K562 (cell line): ENCODE measurements at regions not wholly inside any gene's neighbourhood (a gene's known extent, or its start where the extent isn't known, plus 50 kb on each side); places are given as distances from the start of the nearest gene placed in this dataset.

Experiments used
- ATAC-seq: fragments of 200-7000 bp; cut with Tn5 transposase; 3 replicates; pipeline ENCODE4 v1.9.1; 2020; ENCODE audit warnings: moderate library complexity
- BruUV-seq: library from RNA; stranded (reverse); fragments of 400-500 nt; replicated peaks from 2 replicates; lab custom pipeline; 2021; lab: Mats Ljungman, UMichigan
- CTCF ChIA-PET: fragments of 300-600 bp; formaldehyde crosslinking; extraction: SDS; loops from one replicate; lab custom pipeline; 2021; ENCODE audit warnings: low intra/inter-chr PET ratio; lab: Yijun Ruan, JAX
- POLR2A ChIA-PET: fragments of 300-600, 350-650 bp; sonication (Branson Sonifier 250); formaldehyde crosslinking; extraction: SDS; loops from one replicate; lab custom pipeline; 2021; ENCODE audit warnings: antibody characterized with exemption, inconsistent platforms; lab: Yijun Ruan, JAX
- DNase-seq, 4 experiments: peaks; one replicate each; pipeline versions ENCODE4 v3.0.0 to v3.0.0-alpha.2; 2011 to 2018; ENCODE audit warnings: low spot score in 3 of 4, mixed read lengths in 3 of 4; ENCODE audit errors: extremely low read depth in 1 of 4
- FAIRE-seq: peaks from 2 replicates; lab custom pipeline; 2011; peaks lifted over from hg19 to GRCh38; lab: Jason Lieb, UNC
- H2AFZ ChIP-seq: 2 replicates; pipeline ENCODE4 v1.6.0; 2011; ENCODE audit warnings: low read depth, low read length, control low read depth, inconsistent platforms
- H3K27ac ChIP-seq: fragments of 200-600 bp; 3 replicates; pipeline ENCODE4 v1.8.0; 2011; ENCODE audit warnings: low read depth, mild to moderate bottlenecking, control low read depth, inconsistent platforms, low read length, moderate library complexity, mixed read lengths; ENCODE audit errors: extremely low read depth
- H3K27me3 ChIP-seq, 2 experiments: fragments of 300-600 bp in 1 of 2; 2 replicates in 1 of 2; 3 replicates in 1 of 2; pipeline versions ENCODE4 v1.6.0 to v1.8.0; 2011; ENCODE audit warnings: inconsistent platforms in 2 of 2, low read length in 2 of 2, mild to moderate bottlenecking in 1 of 2, mixed read lengths in 1 of 2, moderate library complexity in 1 of 2; ENCODE audit not compliant: control insufficient read depth in 2 of 2, insufficient read depth in 2 of 2
- H3K36me3 ChIP-seq: fragments of 300-600 bp; 3 replicates; pipeline ENCODE4 v1.8.0; 2011; ENCODE audit warnings: mild to moderate bottlenecking, low read length, inconsistent platforms; ENCODE audit not compliant: control insufficient read depth, insufficient read depth
- H3K4me1 ChIP-seq, 2 experiments: fragments of 200-600 bp in 1 of 2; replicated peaks in 1 of 2; 2 replicates in 1 of 2; 3 replicates in 1 of 2; pipeline versions ENCODE4 v1.5.1 to v1.8.0; 2011; ENCODE audit warnings: inconsistent platforms in 2 of 2, low read length in 2 of 2, mild to moderate bottlenecking in 1 of 2, mixed read lengths in 1 of 2, moderate library complexity in 1 of 2; ENCODE audit not compliant: control insufficient read depth in 2 of 2, insufficient read depth in 2 of 2
- H3K4me2 ChIP-seq: 2 replicates; pipeline ENCODE4 v1.6.1; 2011; ENCODE audit warnings: low read length, control low read depth, inconsistent platforms, mixed read lengths; ENCODE audit not compliant: insufficient read depth
- H3K4me3 ChIP-seq: fragments of 200-600 bp; sonication (generic), shearing (Covaris generic); 2 replicates; pipeline ENCODE4 v1.5.1; 2016; ENCODE audit warnings: control low read depth, inconsistent platforms
- H3K79me2 ChIP-seq: fragments of 200-600 bp; 3 replicates; pipeline ENCODE4 v1.8.0; 2011; ENCODE audit warnings: low read length, inconsistent platforms; ENCODE audit not compliant: control insufficient read depth, insufficient read depth
- H3K9ac ChIP-seq, 2 experiments: 2 replicates each; pipeline versions ENCODE4 v1.6.0 to v1.6.1; 2011; ENCODE audit warnings: low read depth in 2 of 2, low read length in 2 of 2, control low read depth in 1 of 2, inconsistent platforms in 1 of 2, mild to moderate bottlenecking in 1 of 2, mixed read lengths in 1 of 2; ENCODE audit not compliant: insufficient read depth in 1 of 2
- H3K9me1 ChIP-seq: one replicate; pipeline ENCODE4 v1.6.0; 2011; ENCODE audit warnings: inconsistent platforms, mild to moderate bottlenecking, low read length, moderate library complexity; ENCODE audit not compliant: control insufficient read depth, insufficient read depth
- H3K9me3 ChIP-seq: replicated peaks from 2 replicates; pipeline ENCODE4 v1.5.1; 2011; ENCODE audit warnings: low read depth, low read length, inconsistent platforms; ENCODE audit not compliant: control insufficient read depth, insufficient read depth
- H4K20me1 ChIP-seq: replicated peaks from 2 replicates; pipeline ENCODE4 v1.6.1; 2011; ENCODE audit warnings: low read length, inconsistent platforms, mixed read lengths; ENCODE audit not compliant: control insufficient read depth, insufficient read depth
- BCLAF1 ChIP-seq, 2 experiments: fragments of 450-650 bp in 1 of 2; IDR thresholded peaks; 2 replicates each; pipeline ENCODE4 v1.6.1; 2011 to 2017; ENCODE audit warnings: low read depth in 2 of 2, antibody characterized with exemption in 1 of 2, borderline replicate concordance in 1 of 2, low read length in 1 of 2, mild to moderate bottlenecking in 1 of 2, mixed read lengths in 1 of 2; ENCODE audit not compliant: control insufficient read depth in 1 of 2
- FOXA1 ChIP-seq: fragments of 450-650 bp; IDR thresholded peaks from 2 replicates; pipeline ENCODE4 v1.6.1; 2016; ENCODE audit warnings: mild to moderate bottlenecking, borderline replicate concordance
- GTF3C2 ChIP-seq: IDR thresholded peaks from 3 replicates; pipeline ENCODE4 v1.6.1; 2011; ENCODE audit warnings: borderline replicate concordance, mild to moderate bottlenecking, moderate library complexity; ENCODE audit not compliant: insufficient read length; ENCODE audit errors: extremely low read depth
- HMGXB4 ChIP-seq: sonication (generic); formaldehyde crosslinking; IDR thresholded peaks from 2 replicates; pipeline ENCODE4 v1.8.1; 2023; ENCODE audit warnings: mild to moderate bottlenecking, missing genetic modification reagents
- KLF10 ChIP-seq: fragments of 250-450 bp; sonication (Bioruptor Pico); IDR thresholded peaks from 2 replicates; pipeline ENCODE4 v1.6.1; 2021; ENCODE audit warnings: matching md5 sums
- MXI1 ChIP-seq: IDR thresholded peaks from 2 replicates; pipeline ENCODE4 v1.6.1; 2011; ENCODE audit warnings: low read depth, mild to moderate bottlenecking, improper control_type of control experiment, low read length
- NONO ChIP-seq, 2 experiments: fragments of 200-400 bp in 1 of 2; fragments of 450-650 bp in 1 of 2; formaldehyde crosslinking in 1 of 2; IDR thresholded peaks; 2 replicates each; pipeline ENCODE4 v1.6.1; 2017; ENCODE audit warnings: low read depth in 2 of 2, mild to moderate bottlenecking in 2 of 2, moderate library complexity in 2 of 2, low read length in 1 of 2
- SMARCC2 ChIP-seq: fragments of 450-650 bp; IDR thresholded peaks from 2 replicates; pipeline ENCODE4 v1.6.1; 2017; ENCODE audit warnings: antibody characterized with exemption, moderate library complexity, mild to moderate bottlenecking, low read depth
- TFAM ChIP-seq: fragments of 250-450 bp; sonication (Bioruptor Pico); conservative IDR thresholded peaks from 2 replicates; pipeline ENCODE4 v1.5.0; 2021; ENCODE audit warnings: mild to moderate bottlenecking, moderate library complexity
- ZNF589 ChIP-seq: fragments of 200-800 bp; sonication (Bioruptor generic); IDR thresholded peaks from 2 replicates; pipeline ENCODE4 v1.6.1; 2016; ENCODE audit warnings: low read depth, missing genetic modification characterization, missing compliant biosample characterization
- WGBS: fragments of 100-300 bp; shearing (Covaris generic); methylation state at CpG from one replicate; pipeline ENCODE4 v1.1.6; 2016; ENCODE audit warnings: low coverage, mixed read lengths; ENCODE audit not compliant: insufficient coverage; ENCODE audit errors: missing lambda C conversion rate; 5-methylcytosine and 5-hydroxymethylcytosine counted together
- in situ Hi-C: fragments of 300-500 bp; cut with MboI; formaldehyde crosslinking; loops from 4 replicates; pipeline ENCODE4 v1.15.0; 2018; ENCODE audit warnings: inconsistent platforms, mixed read lengths
- intact Hi-C: fragments of 100-400 bp; cut with micrococcal nuclease; formaldehyde crosslinking; loops from 2 replicates; pipeline ENCODE4 v1.14.2; 2022
- TF ChIP-seq, protein P1 (sequence below): fragments of 250-450 bp; sonication (Bioruptor Pico); IDR thresholded peaks from 2 replicates; pipeline ENCODE4 v1.8.0; 2021; ENCODE audit warnings: mild to moderate bottlenecking, moderate library complexity

DNA sequence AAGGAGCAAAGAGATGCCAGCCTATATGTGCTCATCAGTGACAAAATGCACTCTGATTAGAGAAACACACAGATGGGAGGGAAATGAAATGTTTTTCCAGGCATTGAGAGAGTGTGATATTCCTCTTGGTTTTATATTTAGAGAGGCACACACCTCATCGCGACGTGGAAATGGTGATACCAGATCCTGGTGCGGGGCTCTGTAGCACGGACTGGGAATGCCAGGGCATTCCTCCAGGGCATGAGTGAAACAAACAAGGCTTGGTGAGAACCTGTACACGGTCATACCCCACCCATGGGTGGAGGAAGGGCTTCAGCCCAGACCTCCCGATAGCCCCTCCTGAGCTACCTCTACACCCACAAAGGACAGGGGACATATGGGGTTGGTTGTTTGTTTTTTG lies 280.2 kb downstream of the C16orf95 start:
- ATAC-seq (no peak), FAIRE-seq (no peak), DNase-seq (no peak)
- Histone ChIP-seq H3K4me1 (no peaks in the 10 kb centered on the region), H3K9me3 (no peaks in the 10 kb centered on the region), H4K20me1 (no peaks in the 10 kb centered on the region), H3K9ac (no peak overlapping the region), H3K9me1 (no peaks in the 10 kb centered on the region), H3K4me3 (no peak overlapping the region), H3K36me3 (no peaks in the 10 kb centered on the region), H3K4me2 (no peak overlapping the region), H3K27me3 (peaks cover 23 to 54% of the 10 kb centered on the region in 2 experiments; a peak in 4 of 5 replicates), H2AFZ (no peak overlapping the region), H3K79me2 (no peaks in the 10 kb centered on the region), H3K27ac (no peak overlapping the region)
- CTCF ChIA-PET = no interaction called here
- intact Hi-C loops = no loop called here
- BruUV-seq = no TSS peak
- POLR2A ChIA-PET = no interaction called here
- no peak for TF ChIP-seq FOXA1
- TF ChIP-seq HMGXB4 (CRISPR knock-in tag) = no peak
- no peak for TF ChIP-seq TFAM
- TF ChIP-seq KLF10 (CRISPR knock-in tag) = no peak
- TF ChIP-seq BCLAF1 (IDR thresholded peaks at IDR 0.05; ENCODE audit: borderline replicate concordance in 1 of 2, control insufficient read depth in 1 of 2, low read depth in 2 of 2, low read length in 1 of 2) = no peak
- no peak for TF ChIP-seq ZNF589 (CRISPR knock-in tag)
- no peak for TF ChIP-seq SMARCC2
- no peak for TF ChIP-seq NONO (IDR thresholded peaks at IDR 0.05; ENCODE audit: low read depth in 2 of 2, low read length in 1 of 2)
- TF ChIP-seq GTF3C2 = no peak
- TF ChIP-seq, protein P1, sequence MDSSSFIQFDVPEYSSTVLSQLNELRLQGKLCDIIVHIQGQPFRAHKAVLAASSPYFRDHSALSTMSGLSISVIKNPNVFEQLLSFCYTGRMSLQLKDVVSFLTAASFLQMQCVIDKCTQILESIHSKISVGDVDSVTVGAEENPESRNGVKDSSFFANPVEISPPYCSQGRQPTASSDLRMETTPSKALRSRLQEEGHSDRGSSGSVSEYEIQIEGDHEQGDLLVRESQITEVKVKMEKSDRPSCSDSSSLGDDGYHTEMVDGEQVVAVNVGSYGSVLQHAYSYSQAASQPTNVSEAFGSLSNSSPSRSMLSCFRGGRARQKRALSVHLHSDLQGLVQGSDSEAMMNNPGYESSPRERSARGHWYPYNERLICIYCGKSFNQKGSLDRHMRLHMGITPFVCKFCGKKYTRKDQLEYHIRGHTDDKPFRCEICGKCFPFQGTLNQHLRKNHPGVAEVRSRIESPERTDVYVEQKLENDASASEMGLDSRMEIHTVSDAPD (CRISPR knock-in tag) = no peak
- no peak for TF ChIP-seq MXI1
- 0% methylated on average over 7 of the region's 7 CpGs for WGBS
- in situ Hi-C loops = no loop called here
